ENCODE measurements at regions not wholly inside any gene's neighbourhood (a gene's known extent, or its start where the extent isn't known, plus 50 kb on each side); places are given as distances from the start of the nearest gene placed in this dataset.
"Not testable (repeated sequence)": the region's sequence is repeated elsewhere in the genome, so short reads cannot be mapped to it uniquely, and the experiment has no call there.

- H3K9ac ChIP-seq (ENCODE audit: low read length); H3K4me3 ChIP-seq (ENCODE audit: low read length); H4K20me1 ChIP-seq (ENCODE audit: insufficient read depth); H3F3A ChIP-seq (ENCODE audit: insufficient read depth, low read length, poor library complexity, severe bottlenecking); H3K27me3 ChIP-seq (ENCODE audit: insufficient read depth, low read depth, low read length); H3K4me2 ChIP-seq (ENCODE audit: low read length); H3K9me2 ChIP-seq (ENCODE audit: insufficient read depth, low read length); H3K36me3 ChIP-seq (ENCODE audit: insufficient read depth, low read length); H3K79me2 ChIP-seq (replicated peaks; ENCODE audit: insufficient read depth, low read length); H2AFZ ChIP-seq (ENCODE audit: low read depth, low read length); H3K9me3 ChIP-seq (ENCODE audit: low read length); H3K27ac ChIP-seq (ENCODE audit: low read length): not testable (repeated sequence)
Measured at GRCh38 chr3:178349218-178349596, 187.0 kb upstream of the KCNMB2 start.

- H3K4me3 ChIP-seq (ENCODE audit: low read length): no peak overlapping the region
- H4K20me1 ChIP-seq (ENCODE audit: insufficient read depth): no peaks in the 10 kb centered on the region
- no peaks in the 10 kb centered on the region for H3K79me2 ChIP-seq (replicated peaks; ENCODE audit: insufficient read depth, low read length)
- no peak overlapping the region for H2AFZ ChIP-seq (ENCODE audit: low read depth, low read length)
- no peak overlapping the region for H3K9ac ChIP-seq (ENCODE audit: low read length)
- no peak overlapping the region for H3K27ac ChIP-seq (ENCODE audit: low read length)
- TF ChIP-seq EP300 (conservative IDR thresholded peaks at IDR 0.05; ENCODE audit: poor library complexity, severe bottlenecking) (no peak), MXI1 (conservative IDR thresholded peaks at IDR 0.05; ENCODE audit: poor library complexity, severe bottlenecking) (no peak), TAF1 (IDR thresholded peaks at IDR 0.05; ENCODE audit: low read depth) (no peak), SMC3 (conservative IDR thresholded peaks at IDR 0.05; ENCODE audit: poor library complexity) (no peak), RAD21 (conservative IDR thresholded peaks at IDR 0.05) (no peak), CTCF (IDR thresholded peaks at IDR 0.05; ENCODE audit: poor library complexity, severe bottlenecking) (no peak), EZH2 (IDR thresholded peaks at IDR 0.05; ENCODE audit: borderline replicate concordance, insufficient read depth, low read length, poor library complexity, severe bottlenecking) (no peak), POLR2AphosphoS5 (IDR thresholded peaks at IDR 0.05) (no peak), REST (IDR thresholded peaks at IDR 0.05; ENCODE audit: borderline replicate concordance) (no peak)
- no peaks in the 10 kb centered on the region for H3K9me3 ChIP-seq (ENCODE audit: low read length)
- no peaks in the 10 kb centered on the region for H3K27me3 ChIP-seq (ENCODE audit: insufficient read depth, low read depth, low read length)
- no peaks in the 10 kb centered on the region for H3K36me3 ChIP-seq (ENCODE audit: insufficient read depth, low read length)
- no peak overlapping the region for H3K4me2 ChIP-seq (ENCODE audit: low read length)
- H3K9me2 ChIP-seq (ENCODE audit: insufficient read depth, low read length): no peaks in the 10 kb centered on the region
- H3F3A ChIP-seq (ENCODE audit: insufficient read depth, low read length, poor library complexity, severe bottlenecking): no peaks in the 10 kb centered on the region
Measured at GRCh38 chr3:178350763-178351162, 185.5 kb upstream of the KCNMB2 start.

All from neural cell (in vitro differentiated cells).